ENCODE measurements at regions not wholly inside any gene's neighbourhood (a gene's known extent, or its start where the extent isn't known, plus 50 kb on each side); places are given as distances from the start of the nearest gene placed in this dataset.
A peak's percentile ranks its signal among the peaks of the same experiment; 100 is the strongest.
"Not testable (repeated sequence)": the region's sequence is repeated elsewhere in the genome, so short reads cannot be mapped to it uniquely, and the experiment has no call there.

GRCh38 chr19:200203-200602, 91.0 kb downstream of the PLPP2 start:
- H3K27me3 ChIP-seq; H3K4me1 ChIP-seq; intact Hi-C loops (cut with DNase I); ATAC-seq; H3K9me3 ChIP-seq; H3K27ac ChIP-seq; H3K4me3 ChIP-seq; H3K36me3 ChIP-seq: not testable (repeated sequence)
- DNase-seq, result peak in 2 of 3 donors; percentile 1 to 24
- WGBS (ENCODE audit: insufficient coverage, low coverage, low lambda C conversion rate, missing lambda C conversion rate), result no CpG with 5 or more reads among the region's 20 CpGs
